LNCAP (cell line): ENCODE measurements at regions not wholly inside any gene's neighbourhood (a gene's known extent, or its start where the extent isn't known, plus 50 kb on each side); places are given as distances from the start of the nearest gene placed in this dataset.

ENCODE experiments used
- TF ChIP-seq, protein P1 (sequence below): fragments of 450-650 bp; IDR thresholded peaks from 2 replicates; pipeline ENCODE4 v1.5.1; 2017; ENCODE audit warnings: mild to moderate bottlenecking

DNA sequence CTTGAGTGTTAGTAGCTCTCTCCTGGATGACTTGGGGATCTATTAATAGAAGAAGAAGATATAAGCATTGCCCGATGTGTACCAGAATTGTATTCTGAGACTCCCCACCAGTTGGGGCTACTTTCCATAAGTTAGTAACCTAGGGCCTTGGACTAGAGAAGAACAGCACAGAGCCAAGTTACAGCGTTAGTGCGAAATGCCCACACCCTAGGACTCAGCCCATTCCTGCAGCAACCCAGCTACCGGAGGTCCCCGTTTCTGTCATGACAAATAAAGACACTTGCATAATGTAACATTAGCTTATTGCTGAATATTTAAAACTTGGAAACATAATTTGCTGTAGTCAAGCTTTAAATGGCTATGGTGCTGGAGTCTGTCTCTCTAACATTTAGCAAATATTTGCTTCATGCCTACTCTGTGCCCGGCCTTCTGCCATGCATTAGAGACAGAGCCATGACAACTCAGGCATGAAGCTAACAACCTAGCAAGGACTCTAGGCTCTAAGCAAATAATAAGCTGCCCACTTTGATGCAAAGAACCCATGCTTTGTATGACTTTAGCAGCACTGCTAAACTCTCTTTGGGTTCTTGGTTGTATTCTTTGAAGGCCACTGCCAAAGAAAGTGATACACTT, 103.4 kb upstream of the COL21A1 start:
- TF ChIP-seq, protein P1, sequence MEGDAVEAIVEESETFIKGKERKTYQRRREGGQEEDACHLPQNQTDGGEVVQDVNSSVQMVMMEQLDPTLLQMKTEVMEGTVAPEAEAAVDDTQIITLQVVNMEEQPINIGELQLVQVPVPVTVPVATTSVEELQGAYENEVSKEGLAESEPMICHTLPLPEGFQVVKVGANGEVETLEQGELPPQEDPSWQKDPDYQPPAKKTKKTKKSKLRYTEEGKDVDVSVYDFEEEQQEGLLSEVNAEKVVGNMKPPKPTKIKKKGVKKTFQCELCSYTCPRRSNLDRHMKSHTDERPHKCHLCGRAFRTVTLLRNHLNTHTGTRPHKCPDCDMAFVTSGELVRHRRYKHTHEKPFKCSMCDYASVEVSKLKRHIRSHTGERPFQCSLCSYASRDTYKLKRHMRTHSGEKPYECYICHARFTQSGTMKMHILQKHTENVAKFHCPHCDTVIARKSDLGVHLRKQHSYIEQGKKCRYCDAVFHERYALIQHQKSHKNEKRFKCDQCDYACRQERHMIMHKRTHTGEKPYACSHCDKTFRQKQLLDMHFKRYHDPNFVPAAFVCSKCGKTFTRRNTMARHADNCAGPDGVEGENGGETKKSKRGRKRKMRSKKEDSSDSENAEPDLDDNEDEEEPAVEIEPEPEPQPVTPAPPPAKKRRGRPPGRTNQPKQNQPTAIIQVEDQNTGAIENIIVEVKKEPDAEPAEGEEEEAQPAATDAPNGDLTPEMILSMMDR: no peak

DNA sequence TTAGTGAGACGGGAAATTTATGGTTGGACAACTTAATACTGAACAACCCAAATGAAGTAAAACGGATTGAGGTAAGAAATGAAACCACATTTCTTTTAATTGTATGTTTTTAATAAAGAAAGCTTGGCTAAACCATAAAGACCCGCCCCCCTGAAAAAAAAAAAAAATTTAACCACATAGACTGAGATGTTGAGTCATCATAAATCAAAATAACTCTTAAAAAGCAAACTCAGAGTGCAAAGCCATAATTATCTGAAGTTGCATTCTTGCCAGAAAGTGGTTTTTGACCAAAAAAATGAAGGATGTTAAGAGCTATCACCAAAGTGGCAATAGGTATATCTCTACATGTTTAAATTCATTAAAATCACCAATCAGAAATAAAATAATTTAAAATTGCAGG, 101.8 kb upstream of the COL21A1 start:
- TF ChIP-seq, protein P1: no peak

DNA sequence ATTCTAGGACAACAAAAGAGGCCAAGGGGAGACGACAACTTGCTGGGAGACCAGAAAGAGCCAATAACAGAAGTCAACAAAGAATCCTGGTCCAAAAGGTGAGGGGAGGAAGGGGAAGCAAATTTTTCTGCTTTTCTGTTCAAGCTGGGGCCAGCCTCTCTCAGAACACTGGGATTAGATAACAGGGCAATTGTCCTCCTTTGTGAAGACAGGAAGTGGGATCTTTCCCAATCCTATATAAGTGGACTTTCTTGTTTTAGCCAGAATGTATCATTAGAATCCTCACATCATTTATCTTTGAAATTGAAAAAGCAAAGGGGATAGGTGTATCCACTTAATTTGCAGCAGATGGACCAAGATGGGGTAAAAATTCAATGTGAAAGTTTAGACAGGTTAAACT, 101.2 kb upstream of the COL21A1 start:
- TF ChIP-seq, protein P1: no peak

DNA sequence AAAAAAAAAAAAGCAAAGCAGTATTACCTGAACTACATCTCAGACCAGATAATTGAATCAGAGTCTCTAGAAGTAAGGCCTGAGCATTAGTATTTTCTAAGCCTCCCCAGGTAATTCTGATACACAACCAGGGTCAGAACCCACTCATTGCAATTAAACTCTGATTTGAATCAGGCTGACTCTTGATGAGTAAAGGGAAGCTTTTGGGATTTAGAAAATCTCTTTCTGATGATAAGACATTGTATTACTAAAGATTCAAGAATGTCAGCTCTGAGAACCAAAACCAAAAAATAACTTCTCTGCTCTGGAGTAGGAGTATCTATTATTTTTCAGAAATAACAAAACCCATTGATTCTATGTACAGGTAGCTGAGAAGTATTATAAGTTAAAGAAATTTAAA, 100.1 kb upstream of the COL21A1 start:
- TF ChIP-seq, protein P1: no peak

DNA sequence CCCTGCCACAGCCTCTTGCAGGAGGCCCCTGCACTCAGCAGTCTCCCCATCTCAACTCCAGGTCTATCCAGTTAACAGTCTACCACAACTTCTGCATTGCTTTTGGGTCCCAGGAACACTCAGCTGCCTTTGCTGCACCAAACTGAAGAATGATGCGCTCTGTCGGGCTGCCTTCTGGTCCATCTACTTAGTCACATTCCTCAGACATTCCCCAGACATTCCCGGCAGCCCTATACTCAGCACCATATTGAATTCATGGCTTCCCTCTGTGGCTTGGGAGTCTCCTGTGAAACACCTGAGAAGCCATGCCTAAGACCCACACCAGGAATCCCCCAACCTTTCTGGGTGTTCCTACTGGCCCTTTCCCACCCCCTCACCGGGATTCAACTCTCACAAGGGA, 99.6 kb upstream of the COL21A1 start:
- TF ChIP-seq, protein P1: no peak

DNA sequence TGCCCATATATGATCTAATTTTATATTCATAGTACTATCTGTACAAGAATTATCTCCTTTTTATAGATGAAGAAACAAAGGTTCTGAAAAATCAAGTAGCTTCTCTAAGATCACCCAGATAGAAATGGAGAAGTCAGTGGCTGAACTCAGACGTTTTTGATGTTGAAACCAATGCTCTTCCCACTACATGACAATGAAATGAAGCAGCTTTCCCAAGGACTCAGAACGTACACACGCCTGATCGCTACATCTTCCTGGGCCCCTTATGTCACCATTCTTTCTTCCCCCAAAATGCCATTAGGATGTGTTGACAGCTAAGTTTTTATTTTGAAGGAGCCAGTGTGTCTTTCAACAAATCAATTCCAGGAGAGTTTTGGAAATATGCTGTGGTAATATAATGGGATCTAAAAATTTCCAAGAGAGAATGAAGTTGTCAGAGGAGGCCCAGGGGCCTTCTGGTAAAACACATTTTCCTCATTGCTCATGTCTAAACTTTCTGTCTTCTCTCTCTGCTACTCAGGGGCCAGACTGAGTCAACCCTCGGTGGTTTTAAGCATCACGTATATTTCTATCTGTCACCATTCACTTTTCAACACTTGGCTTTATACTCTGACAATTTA, 98.1 kb upstream of the COL21A1 start:
- TF ChIP-seq, protein P1: no peak

DNA sequence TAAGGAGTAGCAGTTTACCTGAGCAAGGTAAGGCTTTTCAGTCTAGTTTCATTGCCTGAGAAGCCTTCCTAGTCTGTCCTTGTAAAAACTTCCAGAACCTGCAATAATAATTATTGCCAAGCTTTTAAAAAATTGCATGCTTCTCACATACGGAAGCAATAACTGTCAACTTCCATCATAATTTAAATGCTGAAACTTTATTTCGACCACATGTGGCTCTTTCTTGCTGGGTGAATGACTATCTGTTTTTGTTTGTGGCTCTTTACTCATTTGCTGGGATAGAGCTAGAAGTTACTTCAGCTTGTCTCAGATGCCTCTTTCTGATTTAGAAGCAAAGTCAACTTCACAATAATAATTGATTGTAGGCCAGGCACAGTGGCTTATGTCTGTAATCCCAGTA, 95.9 kb upstream of the COL21A1 start:
- TF ChIP-seq, protein P1: no peak
